B cell (primary cell): ENCODE measurements at regions not wholly inside any gene's neighbourhood (a gene's known extent, or its start where the extent isn't known, plus 50 kb on each side); places are given as distances from the start of the nearest gene placed in this dataset.

Experiments
- ATAC-seq: fragments of 200-7000 bp; cut with Tn5 transposase; one replicate; pipeline ENCODE4 v1.10.0; 2021; ENCODE audit warnings: low read depth, mild to moderate bottlenecking, moderate number of reproducible peaks, moderate library complexity
- CTCF ChIA-PET: fragments of 350-600 bp; sonication (Branson Sonifier 250); formaldehyde crosslinking; loops from one replicate; lab custom pipeline; 2021; ENCODE audit warnings: antibody characterized with exemption, inconsistent platforms; lab: Charles Lee
- POLR2A ChIA-PET: fragments of 350-600 bp; sonication (Branson Sonifier 250); formaldehyde crosslinking; loops from one replicate; lab custom pipeline; 2021; ENCODE audit warnings: antibody characterized with exemption; lab: Charles Lee
- DNase-seq: peaks from one replicate; pipeline ENCODE4 v3.0.0; 2013
- H2AFZ ChIP-seq: 2 replicates; pipeline ENCODE4 v1.6.1; 2012; ENCODE audit warnings: mild to moderate bottlenecking, low read depth, low read length; ENCODE audit not compliant: insufficient read depth, poor library complexity, severe bottlenecking
- H3K27ac ChIP-seq, 2 donors: 1 replicate in 1 of 2; 2 replicates in 1 of 2; pipeline ENCODE4 v1.5.1; 2012 to 2013; ENCODE audit warnings: low read length in 2 of 2, mild to moderate bottlenecking in 2 of 2, moderate library complexity in 1 of 2
- H3K27me3 ChIP-seq, 4 experiments: fragments of 200-600 bp in 1 of 4; sonication (generic) in 1 of 4; replicated peaks in 1 of 4; 1 replicate in 2 of 4; 2 replicates in 2 of 4; pipeline versions ENCODE4 v1.6.1 to v1.7.0; 2013 to 2016; ENCODE audit warnings: low read length in 3 of 4, mild to moderate bottlenecking in 2 of 4, mixed read lengths in 1 of 4, moderate library complexity in 1 of 4; ENCODE audit not compliant: insufficient read depth in 4 of 4, control insufficient read depth in 3 of 4; ENCODE audit errors: control extremely low read depth in 1 of 4
- H3K36me3 ChIP-seq, 2 experiments: replicated peaks in 1 of 2; 1 replicate in 1 of 2; 2 replicates in 1 of 2; pipeline versions ENCODE4 v1.6.1 to v1.7.1; 2013; ENCODE audit warnings: low read length in 1 of 2; ENCODE audit not compliant: insufficient read depth in 2 of 2, control insufficient read depth in 1 of 2; ENCODE audit errors: control extremely low read depth in 1 of 2, extremely low read depth in 1 of 2
- H3K4me1 ChIP-seq, 2 donors: fragments of 200-600 bp in 1 of 2; sonication (generic) in 1 of 2; 1 replicate in 1 of 2; 2 replicates in 1 of 2; pipeline versions ENCODE4 v1.5.1 to v1.6.1; 2013 to 2017; ENCODE audit warnings: low read length in 2 of 2; ENCODE audit not compliant: control insufficient read depth in 2 of 2, insufficient read depth in 2 of 2
- H3K4me2 ChIP-seq: replicated peaks from 2 replicates; pipeline ENCODE3; 2012; ENCODE audit warnings: mild to moderate bottlenecking, low read depth, low read length; ENCODE audit not compliant: poor library complexity, severe bottlenecking
- H3K4me3 ChIP-seq, 5 experiments: fragments of 200-600 bp in 1 of 5; sonication (generic) in 1 of 5; 1 replicate in 3 of 5; 2 replicates in 2 of 5; pipeline versions ENCODE4 v1.5.1 to v1.7.0; 2011 to 2016; ENCODE audit warnings: low read length in 4 of 5, mild to moderate bottlenecking in 4 of 5, low read depth in 2 of 5, control low read depth in 1 of 5, moderate library complexity in 1 of 5; ENCODE audit not compliant: insufficient read depth in 1 of 5; ENCODE audit errors: control extremely low read depth in 1 of 5, extremely low read depth in 1 of 5
- H3K79me2 ChIP-seq: fragments of 200-600 bp; sonication (generic); one replicate; pipeline ENCODE4 v1.6.0; 2016; ENCODE audit warnings: low read length; ENCODE audit not compliant: control insufficient read depth, insufficient read depth
- H3K9ac ChIP-seq: fragments of 200-600 bp; sonication (generic); 2 replicates; pipeline ENCODE4 v1.6.1; 2017; ENCODE audit warnings: mild to moderate bottlenecking, low read length, moderate library complexity
- H3K9me3 ChIP-seq, 3 donors: one replicate each; pipeline versions ENCODE4 v1.6.1 to v1.7.1; 2013; ENCODE audit warnings: low read length in 2 of 3; ENCODE audit not compliant: control insufficient read depth in 2 of 3, insufficient read depth in 1 of 3; ENCODE audit errors: control extremely low read depth in 1 of 3
- H4K20me1 ChIP-seq: 2 replicates; pipeline ENCODE4 v1.6.0; 2012; ENCODE audit warnings: mild to moderate bottlenecking, low read length; ENCODE audit not compliant: insufficient read depth, control insufficient read depth, poor library complexity, severe bottlenecking
- H3K27ac Mint-ChIP-seq: one replicate; pipeline ENCODE4 v1.8.0; 2021; ENCODE audit warnings: mixed read lengths
- H3K27me3 Mint-ChIP-seq: one replicate; pipeline ENCODE4 v1.8.0; 2021; ENCODE audit warnings: mixed read lengths
- H3K4me1 Mint-ChIP-seq: one replicate; pipeline ENCODE4 v1.8.0; 2021; ENCODE audit warnings: mixed read lengths
- H3K4me3 Mint-ChIP-seq: one replicate; pipeline ENCODE4 v1.8.0; 2021; ENCODE audit warnings: mixed read lengths
- H3K9me3 Mint-ChIP-seq: one replicate; pipeline ENCODE4 v1.8.0; 2022; ENCODE audit warnings: mixed read lengths; ENCODE audit not compliant: insufficient read depth
- CTCF ChIP-seq: fragments of 200-600 bp; IDR thresholded peaks from one replicate; pipeline ENCODE4 v1.8.0; 2022; ENCODE audit warnings: antibody characterized with exemption, mild to moderate bottlenecking
- EZH2 ChIP-seq: IDR thresholded peaks from 2 replicates; pipeline ENCODE4 v1.6.1; 2012; ENCODE audit warnings: borderline replicate concordance, low read depth, mild to moderate bottlenecking, moderate library complexity, low read length; ENCODE audit not compliant: insufficient read depth, poor library complexity, severe bottlenecking
- WGBS: methylation state at CpG from one replicate; pipeline ENCODE4 v1.1.5; 2013; ENCODE audit warnings: missing lambda C conversion rate; ENCODE audit not compliant: insufficient coverage; 5-methylcytosine and 5-hydroxymethylcytosine counted together
- intact Hi-C: fragments of 100-400 bp; cut with micrococcal nuclease; formaldehyde crosslinking; loops from one replicate; pipeline ENCODE4 v1.10.0; 2022

- no peak overlapping the region for H3K27ac ChIP-seq
- no peaks in the 10 kb centered on the region for H3K9me3 Mint-ChIP-seq
- H3K4me1 Mint-ChIP-seq = no peaks in the 10 kb centered on the region
- H3K27me3 Mint-ChIP-seq = peaks cover 30% of the 10 kb centered on the region
- H3K4me2 ChIP-seq = no peak overlapping the region
- DNase-seq (no peak), ATAC-seq (no peak)
- H3K79me2 ChIP-seq = no peaks in the 10 kb centered on the region
- H2AFZ ChIP-seq = no peak overlapping the region
- no peaks in the 10 kb centered on the region for H3K36me3 ChIP-seq
- H3K4me3 ChIP-seq = no peak overlapping the region
- POLR2A ChIA-PET = no interaction called here
- CTCF ChIA-PET = no interaction called here
- H4K20me1 ChIP-seq = no peaks in the 10 kb centered on the region
- intact Hi-C loops = no loop called here
- H3K27me3 ChIP-seq = peaks cover 0 to 9% (median 3%) of the 10 kb centered on the region in 4 experiments
- no peak for TF ChIP-seq EZH2
- TF ChIP-seq CTCF = no peak
- no peaks in the 10 kb centered on the region for H3K9me3 ChIP-seq
- no CpG with 5 or more reads among the region's 1 CpG for WGBS
- no peak overlapping the region for H3K4me3 Mint-ChIP-seq
- no peak overlapping the region for H3K27ac Mint-ChIP-seq
- H3K9ac ChIP-seq = no peak overlapping the region
- no peaks in the 10 kb centered on the region for H3K4me1 ChIP-seq
Measured at GRCh38 chr12:5195244-5195643, 151.6 kb downstream of the KCNA5 start.

GRCh38 chr12:5195691-5196090 lies 152.0 kb downstream of the KCNA5 start:
- H3K27me3 Mint-ChIP-seq = peaks cover 32% of the 10 kb centered on the region

More at GRCh38 chr12:5195691-5196090, 152.0 kb downstream of the KCNA5 start:
- no peak for TF ChIP-seq EZH2
- no peak for TF ChIP-seq CTCF
- no peak overlapping the region for H2AFZ ChIP-seq
- no peak overlapping the region for H3K4me3 ChIP-seq
- 89% methylated on average over 3 of the region's 3 CpGs for WGBS
- Mint-ChIP-seq H3K4me3 (no peak overlapping the region), H3K9me3 (no peaks in the 10 kb centered on the region), H3K4me1 (no peaks in the 10 kb centered on the region), H3K27ac (no peak overlapping the region)
- H4K20me1 ChIP-seq = no peaks in the 10 kb centered on the region
- no peaks in the 10 kb centered on the region for H3K4me1 ChIP-seq
- CTCF ChIA-PET = no interaction called here
- DNase-seq (no peak), ATAC-seq (no peak)
- no peaks in the 10 kb centered on the region for H3K36me3 ChIP-seq
- H3K27me3 ChIP-seq = peaks cover 0 to 9% (median 3%) of the 10 kb centered on the region in 4 experiments
- H3K27ac ChIP-seq = no peak overlapping the region
- no peaks in the 10 kb centered on the region for H3K79me2 ChIP-seq
- no peak overlapping the region for H3K9ac ChIP-seq
- H3K9me3 ChIP-seq = no peaks in the 10 kb centered on the region
- no peak overlapping the region for H3K4me2 ChIP-seq
- POLR2A ChIA-PET = no interaction called here
- intact Hi-C loops = no loop called here
